OCI-LY7 (cell line): ENCODE measurements at regions not wholly inside any gene's neighbourhood (a gene's known extent, or its start where the extent isn't known, plus 50 kb on each side); places are given as distances from the start of the nearest gene placed in this dataset.

Experiments
- EZH2phosphoT487 ChIP-seq: fragments of 200-600 bp; sonication (generic); IDR thresholded peaks from 2 replicates; pipeline ENCODE4 v1.6.1; 2018; ENCODE audit warnings: low read depth, borderline replicate concordance, mild to moderate bottlenecking, mixed run types, antibody characterized with exemption, low read length, moderate library complexity, mixed read lengths
- TF ChIP-seq, protein P1 (sequence below): fragments of 200-600 bp; sonication (generic); conservative IDR thresholded peaks from 2 replicates; pipeline ENCODE4 v1.5.1; 2014; ENCODE audit warnings: mild to moderate bottlenecking, antibody characterized with exemption, low read length, moderate library complexity, mixed read lengths

DNA sequence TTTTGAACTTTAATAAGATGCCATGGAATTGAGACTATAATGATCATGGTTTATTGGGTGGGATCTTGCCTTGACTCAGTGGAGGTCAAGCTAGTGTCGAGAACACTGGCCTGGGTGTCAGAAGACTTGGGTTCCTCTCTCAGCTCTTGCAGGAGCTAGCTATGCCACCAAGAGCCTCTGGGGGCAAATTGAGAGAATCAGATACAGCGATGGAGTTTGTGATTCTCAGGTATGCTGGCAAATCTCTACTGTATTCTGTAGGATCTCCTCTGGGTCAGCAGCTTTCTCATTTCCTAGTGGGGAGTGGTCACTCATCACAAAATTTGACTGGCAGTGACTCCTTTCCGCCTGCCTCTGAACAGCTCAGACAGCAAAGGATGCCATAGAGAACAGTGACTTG, 477.0 kb downstream of the RNF144A start:
- TF ChIP-seq, protein P1, sequence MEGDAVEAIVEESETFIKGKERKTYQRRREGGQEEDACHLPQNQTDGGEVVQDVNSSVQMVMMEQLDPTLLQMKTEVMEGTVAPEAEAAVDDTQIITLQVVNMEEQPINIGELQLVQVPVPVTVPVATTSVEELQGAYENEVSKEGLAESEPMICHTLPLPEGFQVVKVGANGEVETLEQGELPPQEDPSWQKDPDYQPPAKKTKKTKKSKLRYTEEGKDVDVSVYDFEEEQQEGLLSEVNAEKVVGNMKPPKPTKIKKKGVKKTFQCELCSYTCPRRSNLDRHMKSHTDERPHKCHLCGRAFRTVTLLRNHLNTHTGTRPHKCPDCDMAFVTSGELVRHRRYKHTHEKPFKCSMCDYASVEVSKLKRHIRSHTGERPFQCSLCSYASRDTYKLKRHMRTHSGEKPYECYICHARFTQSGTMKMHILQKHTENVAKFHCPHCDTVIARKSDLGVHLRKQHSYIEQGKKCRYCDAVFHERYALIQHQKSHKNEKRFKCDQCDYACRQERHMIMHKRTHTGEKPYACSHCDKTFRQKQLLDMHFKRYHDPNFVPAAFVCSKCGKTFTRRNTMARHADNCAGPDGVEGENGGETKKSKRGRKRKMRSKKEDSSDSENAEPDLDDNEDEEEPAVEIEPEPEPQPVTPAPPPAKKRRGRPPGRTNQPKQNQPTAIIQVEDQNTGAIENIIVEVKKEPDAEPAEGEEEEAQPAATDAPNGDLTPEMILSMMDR = peak; percentile 52; the same call in 1 of the 2 replicates
- TF ChIP-seq EZH2phosphoT487 = no peak
